ENCODE measurements at regions not wholly inside any gene's neighbourhood (a gene's known extent, or its start where the extent isn't known, plus 50 kb on each side); places are given as distances from the start of the nearest gene placed in this dataset.

DNA sequence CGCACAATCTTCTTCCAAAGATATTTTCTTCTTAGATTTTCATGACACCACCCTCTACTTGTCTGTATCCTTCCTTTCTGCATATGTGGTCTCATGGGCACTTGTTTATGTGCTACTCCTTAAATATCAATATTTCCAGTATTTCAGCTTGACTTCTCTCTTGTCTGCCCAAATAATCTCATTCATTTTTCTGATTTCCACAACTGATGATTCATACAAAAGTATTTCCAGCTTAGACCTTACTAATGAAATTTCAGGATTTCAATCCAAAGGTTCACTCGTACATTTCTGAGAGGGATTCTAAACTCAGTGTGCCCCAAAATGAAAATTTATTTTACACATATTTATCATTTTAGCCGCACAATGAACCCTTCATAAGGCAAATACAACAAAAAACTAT is 928.9 kb upstream of the C9orf72 start:
- Histone ChIP-seq H3K36me3 (replicated peaks in 1 of 2; ENCODE audit: control insufficient read depth in 1 of 2, insufficient read depth in 2 of 2, low read length in 2 of 2) (no peaks in the 10 kb centered on the region), H3K9me3 (ENCODE audit: low read length) (no peaks in the 10 kb centered on the region), H3K27ac (ENCODE audit: extremely low read length, insufficient read depth, low read length) (no peak overlapping the region), H2AFZ (ENCODE audit: low read length) (no peak overlapping the region), H3K4me1 (ENCODE audit: insufficient read depth, low read length) (no peaks in the 10 kb centered on the region), H3K4me2 (ENCODE audit: low read depth, low read length) (no peak overlapping the region), H3K79me2 (ENCODE audit: insufficient read depth, low read length) (no peaks in the 10 kb centered on the region), H3K4me3 (replicated peaks in 1 of 3; ENCODE audit: insufficient read depth in 1 of 3, low read depth in 2 of 3, low read length in 3 of 3) (no peak overlapping the region), H3K27me3 (ENCODE audit: control insufficient read depth in 1 of 2, insufficient read depth in 2 of 2, low read length in 2 of 2) (no peaks in the 10 kb centered on the region), H4K20me1 (ENCODE audit: insufficient read depth, low read length) (0 out of 2 replicates have a peak, but pooled peaks cover 3% of the 10 kb centered on the region), H3K9ac (ENCODE audit: insufficient read depth, low read depth, low read length) (no peak overlapping the region)
- WGBS (ENCODE audit: low lambda C conversion rate), result 1% methylated on average over 3 of the region's 3 CpGs
- DNase-seq (ENCODE audit: low spot score), result no peak
- intact Hi-C loops (cut with micrococcal nuclease; ENCODE audit: unreplicated experiment) (no loop called here), in situ Hi-C loops (cut with HindIII; ENCODE audit: extremely low pct_ligation_motif_present, low pct_unique_long_range_greater_than_20kb) (no loop called here)
- ATAC-seq, result no peak
- ChIA-PET POLR2A (no interaction called here), CTCF (ENCODE audit: low intra/inter-chr PET ratio, low total read pairs) (no interaction called here)
- TF ChIP-seq MLLT10 (CRISPR knock-in tag; IDR thresholded peaks at IDR 0.05) (no peak), ZNF670 (CRISPR knock-in tag; IDR thresholded peaks at IDR 0.05; ENCODE audit: borderline replicate concordance) (no peak), ZFP37 (CRISPR knock-in tag; IDR thresholded peaks at IDR 0.05; ENCODE audit: borderline replicate concordance) (no peak), ZNF30 (CRISPR knock-in tag; IDR thresholded peaks at IDR 0.05) (no peak), ETV5 (CRISPR knock-in tag; IDR thresholded peaks at IDR 0.05; ENCODE audit: borderline replicate concordance) (no peak), NFYC (CRISPR knock-in tag; IDR thresholded peaks at IDR 0.05) (no peak), ZBTB7A (CRISPR knock-in tag; IDR thresholded peaks at IDR 0.05) (no peak), ZNF234 (CRISPR knock-in tag; conservative IDR thresholded peaks at IDR 0.05) (no peak), ZNF124 (CRISPR knock-in tag; IDR thresholded peaks at IDR 0.05) (no peak), SMAD1 (CRISPR knock-in tag; IDR thresholded peaks at IDR 0.05; ENCODE audit: borderline replicate concordance, low read depth) (no peak), ZNF703 (CRISPR knock-in tag; IDR thresholded peaks at IDR 0.05; ENCODE audit: borderline replicate concordance) (no peak), PAX8 (CRISPR knock-in tag; IDR thresholded peaks at IDR 0.05; ENCODE audit: borderline replicate concordance) (no peak), ZNF343 (CRISPR knock-in tag; IDR thresholded peaks at IDR 0.05) (no peak), EEA1 (CRISPR knock-in tag; IDR thresholded peaks at IDR 0.05; ENCODE audit: borderline replicate concordance) (no peak), HMG20B (CRISPR knock-in tag; conservative IDR thresholded peaks at IDR 0.05) (no peak), MBNL3 (CRISPR knock-in tag; conservative IDR thresholded peaks at IDR 0.05) (no peak), ZNF274 (CRISPR knock-in tag; IDR thresholded peaks at IDR 0.05) (no peak), MEF2D (CRISPR knock-in tag; IDR thresholded peaks at IDR 0.05) (no peak)
- TF ChIP-seq, protein P1, sequence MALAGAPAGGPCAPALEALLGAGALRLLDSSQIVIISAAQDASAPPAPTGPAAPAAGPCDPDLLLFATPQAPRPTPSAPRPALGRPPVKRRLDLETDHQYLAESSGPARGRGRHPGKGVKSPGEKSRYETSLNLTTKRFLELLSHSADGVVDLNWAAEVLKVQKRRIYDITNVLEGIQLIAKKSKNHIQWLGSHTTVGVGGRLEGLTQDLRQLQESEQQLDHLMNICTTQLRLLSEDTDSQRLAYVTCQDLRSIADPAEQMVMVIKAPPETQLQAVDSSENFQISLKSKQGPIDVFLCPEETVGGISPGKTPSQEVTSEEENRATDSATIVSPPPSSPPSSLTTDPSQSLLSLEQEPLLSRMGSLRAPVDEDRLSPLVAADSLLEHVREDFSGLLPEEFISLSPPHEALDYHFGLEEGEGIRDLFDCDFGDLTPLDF (CRISPR knock-in tag; IDR thresholded peaks at IDR 0.05), result no peak
- TF ChIP-seq, protein P2, sequence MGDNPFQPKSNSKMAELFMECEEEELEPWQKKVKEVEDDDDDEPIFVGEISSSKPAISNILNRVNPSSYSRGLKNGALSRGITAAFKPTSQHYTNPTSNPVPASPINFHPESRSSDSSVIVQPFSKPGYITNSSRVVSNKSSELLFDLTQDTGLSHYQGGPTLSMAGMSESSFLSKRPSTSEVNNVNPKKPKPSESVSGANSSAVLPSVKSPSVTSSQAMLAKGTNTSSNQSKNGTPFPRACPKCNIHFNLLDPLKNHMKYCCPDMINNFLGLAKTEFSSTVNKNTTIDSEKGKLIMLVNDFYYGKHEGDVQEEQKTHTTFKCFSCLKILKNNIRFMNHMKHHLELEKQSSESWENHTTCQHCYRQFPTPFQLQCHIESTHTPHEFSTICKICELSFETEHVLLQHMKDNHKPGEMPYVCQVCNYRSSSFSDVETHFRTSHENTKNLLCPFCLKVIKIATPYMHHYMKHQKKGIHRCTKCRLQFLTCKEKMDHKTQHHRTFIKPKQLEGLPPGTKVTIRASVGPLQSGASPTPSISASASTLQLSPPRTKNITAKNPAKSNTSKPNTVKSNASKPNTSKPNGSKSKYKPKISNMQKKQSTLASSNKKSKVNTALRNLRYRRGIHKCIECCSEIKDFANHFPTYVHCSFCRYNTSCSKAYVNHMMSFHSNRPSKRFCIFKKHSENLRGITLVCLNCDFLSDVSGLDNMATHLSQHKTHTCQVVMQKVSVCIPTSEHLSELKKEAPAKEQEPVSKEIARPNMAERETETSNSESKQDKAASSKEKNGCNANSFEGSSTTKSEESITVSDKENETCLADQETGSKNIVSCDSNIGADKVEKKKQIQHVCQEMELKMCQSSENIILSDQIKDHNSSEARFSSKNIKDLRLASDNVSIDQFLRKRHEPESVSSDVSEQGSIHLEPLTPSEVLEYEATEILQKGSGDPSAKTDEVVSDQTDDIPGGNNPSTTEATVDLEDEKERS (CRISPR knock-in tag; IDR thresholded peaks at IDR 0.05), result no peak
- FAIRE-seq, result no peak
- BruUV-seq (replicated peaks), result no TSS peak
